GOT3 (cell line): ENCODE measurements at regions not wholly inside any gene's neighbourhood (a gene's known extent, or its start where the extent isn't known, plus 50 kb on each side); places are given as distances from the start of the nearest gene placed in this dataset.
"Not testable (repeated sequence)": the region's sequence is repeated elsewhere in the genome, so short reads cannot be mapped to it uniquely, and the experiment has no call there.

Experiments used
- DNase-seq: peaks from one replicate; lab custom pipeline; 2025; ENCODE audit warnings: mixed read lengths; lab: John Stamatoyannopoulos, UW

DNA sequence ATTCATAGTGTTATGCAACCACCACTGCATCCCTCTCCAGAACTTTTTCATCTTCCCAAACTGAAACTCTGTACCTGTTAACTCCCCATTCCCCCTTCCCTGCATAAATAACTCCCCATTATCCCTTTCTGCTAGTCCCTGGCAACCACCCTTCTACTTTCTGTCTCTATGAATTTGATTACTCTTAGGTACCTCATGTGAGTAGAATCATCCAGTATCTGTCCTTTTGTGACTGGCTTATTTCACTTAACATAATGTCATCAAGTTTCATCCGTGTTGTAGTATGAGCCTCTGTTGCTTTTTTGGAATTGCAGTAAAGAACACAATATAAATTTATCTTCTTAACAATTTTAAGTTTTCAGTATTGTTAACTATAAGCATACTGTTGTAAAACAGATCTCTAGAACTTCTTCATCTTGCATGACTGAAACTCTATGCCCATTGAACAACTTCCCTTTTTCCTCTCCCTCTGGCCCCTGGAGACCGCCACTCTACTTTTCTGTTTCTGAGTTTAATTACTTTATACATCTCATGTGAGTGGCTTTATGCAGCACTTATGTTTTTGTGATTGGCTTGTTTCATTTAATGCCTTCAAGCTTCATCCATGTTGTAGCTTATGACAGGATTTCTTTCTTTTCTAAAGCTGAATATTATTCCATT is 87.3 kb upstream of the ABCC4 start:
- no peak for DNase-seq

- DNase-seq = no peak
Measured at GRCh38 chr13:95391362-95391761, 90.1 kb upstream of the ABCC4 start.

- DNase-seq = no peak
Measured at GRCh38 chr13:95391785-95392184, 90.5 kb upstream of the ABCC4 start.

DNA sequence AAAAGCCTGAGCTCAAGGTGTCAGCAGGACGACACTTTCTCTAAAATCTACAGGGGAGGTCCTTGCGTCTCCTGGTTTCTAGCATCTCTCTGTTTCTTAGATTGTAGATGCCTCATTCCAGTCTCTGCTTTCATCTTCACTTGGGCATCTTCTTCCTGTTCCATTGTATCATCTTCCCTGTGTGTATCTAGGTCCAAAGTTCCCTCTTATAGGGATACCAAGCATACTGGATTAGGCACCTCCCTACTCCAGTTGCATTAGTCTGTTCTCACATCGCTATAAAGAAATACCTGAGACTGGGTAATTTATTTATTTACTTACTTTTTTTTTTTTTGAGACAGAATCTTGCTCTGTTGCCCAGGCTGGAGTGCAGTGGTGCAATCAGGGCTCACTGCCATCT is 91.3 kb upstream of the ABCC4 start:
- no peak for DNase-seq

DNA sequence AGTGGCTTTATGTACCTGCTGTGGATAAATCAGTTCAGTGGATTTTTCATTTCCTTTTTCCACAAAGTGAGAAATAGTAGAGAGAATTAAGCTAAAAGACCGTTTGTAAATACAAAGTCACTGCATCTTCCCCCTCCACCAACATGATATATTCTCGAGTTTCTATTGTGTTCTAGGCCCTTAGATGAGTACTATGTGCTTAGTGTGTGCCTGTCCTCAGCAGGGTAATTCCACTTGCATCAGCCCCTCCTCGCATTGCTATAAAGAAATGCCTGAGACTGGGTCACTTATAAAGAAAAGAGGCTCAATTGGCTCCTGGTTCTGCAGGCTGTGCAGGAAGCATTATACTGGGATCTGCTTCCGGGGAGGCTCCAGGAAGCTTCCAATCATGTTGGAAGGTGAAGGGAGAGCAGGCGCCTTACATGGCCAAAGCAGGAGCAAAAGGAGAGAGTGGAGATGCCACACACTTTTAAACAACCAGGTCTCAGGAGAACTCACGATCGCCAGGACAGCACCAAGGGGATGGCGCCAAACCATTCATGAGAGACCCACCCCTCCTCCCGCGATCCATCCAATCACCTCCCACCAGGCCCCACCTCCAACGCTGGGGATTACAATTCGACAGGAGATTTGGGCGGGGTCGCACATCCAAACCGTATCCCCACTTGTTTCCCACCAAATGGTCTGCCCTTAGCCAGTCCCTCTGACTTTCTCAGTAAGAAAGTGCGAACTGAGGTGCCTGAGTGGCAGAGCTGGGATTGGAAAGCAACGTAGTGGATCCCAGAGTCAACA is 102.3 kb upstream of the ABCC4 start:
- DNase-seq = no peak

- DNase-seq = peak; percentile 33
Measured at GRCh38 chr13:95404141-95404882, 103.1 kb upstream of the ABCC4 start.

- DNase-seq = no peak
Measured at GRCh38 chr13:95406176-95406575, 104.9 kb upstream of the ABCC4 start.

DNA sequence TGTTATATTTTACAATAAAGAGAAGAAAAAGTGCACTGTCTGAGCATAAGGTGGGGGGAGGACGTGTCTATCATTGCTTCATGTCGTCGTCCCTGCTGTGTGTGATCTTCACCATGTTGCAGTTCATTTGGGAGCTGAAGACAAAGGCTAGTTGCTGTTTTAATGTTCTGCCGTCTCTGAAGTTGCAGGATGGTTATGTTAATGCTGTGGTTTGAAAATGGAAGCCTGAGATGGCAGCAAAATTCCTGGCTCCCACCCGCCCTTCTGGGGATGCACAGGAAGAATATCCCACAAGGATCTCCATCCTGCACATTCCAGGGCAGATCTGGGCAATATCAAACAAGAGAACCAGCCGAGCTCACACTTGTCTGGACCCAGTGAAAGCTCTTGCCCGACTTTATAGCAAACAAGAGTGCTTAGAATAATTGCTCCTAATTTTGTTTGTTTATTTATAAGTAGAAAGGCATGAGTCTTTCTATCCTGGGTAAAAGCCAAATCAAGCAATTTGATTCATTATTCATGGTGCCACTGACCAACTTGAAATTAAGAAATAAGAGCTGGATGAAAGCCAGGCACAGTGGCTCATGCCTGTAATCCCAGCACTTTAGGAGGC is 110.3 kb upstream of the ABCC4 start:
- no peak for DNase-seq

DNA sequence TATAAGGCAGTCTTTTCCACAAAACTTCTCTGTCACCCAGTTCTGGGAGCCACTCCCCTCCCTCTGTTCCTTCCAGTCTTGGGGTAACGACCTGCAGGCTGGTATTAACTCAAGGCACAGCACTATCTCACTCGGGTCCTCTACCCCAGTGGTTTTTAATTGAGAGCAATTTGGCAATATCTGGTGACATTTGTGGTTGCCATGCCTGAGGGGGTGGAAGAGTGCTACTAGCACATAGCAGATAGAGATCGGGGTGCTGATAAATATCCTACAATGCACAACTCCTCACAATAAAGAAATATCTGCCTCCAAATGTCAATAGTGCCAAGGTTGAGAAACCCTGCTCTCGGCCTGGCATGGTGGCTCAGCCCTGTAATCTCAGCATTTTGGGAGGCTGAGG is 117.7 kb upstream of the ABCC4 start:
- no peak for DNase-seq

DNA sequence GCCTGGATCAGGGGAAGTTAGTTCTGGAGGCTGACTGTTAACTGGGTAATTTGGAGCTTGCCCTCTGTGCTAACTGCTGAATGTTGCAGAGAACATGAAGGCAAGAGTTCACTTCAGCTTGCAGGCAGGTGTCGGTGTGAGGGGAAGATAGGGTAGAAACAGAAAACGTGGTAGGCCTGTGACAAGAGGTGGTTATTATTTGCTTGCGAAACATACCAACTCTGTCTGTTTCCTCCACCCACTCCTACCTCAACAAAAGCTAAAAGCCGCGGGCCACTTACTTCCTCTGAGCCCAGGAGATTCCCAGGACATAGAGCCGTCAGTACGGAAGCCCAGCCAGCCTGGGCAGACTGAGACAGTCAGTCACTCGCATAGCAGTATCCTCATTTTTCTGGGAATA is 119.2 kb upstream of the ABCC4 start:
- DNase-seq = no peak

DNA sequence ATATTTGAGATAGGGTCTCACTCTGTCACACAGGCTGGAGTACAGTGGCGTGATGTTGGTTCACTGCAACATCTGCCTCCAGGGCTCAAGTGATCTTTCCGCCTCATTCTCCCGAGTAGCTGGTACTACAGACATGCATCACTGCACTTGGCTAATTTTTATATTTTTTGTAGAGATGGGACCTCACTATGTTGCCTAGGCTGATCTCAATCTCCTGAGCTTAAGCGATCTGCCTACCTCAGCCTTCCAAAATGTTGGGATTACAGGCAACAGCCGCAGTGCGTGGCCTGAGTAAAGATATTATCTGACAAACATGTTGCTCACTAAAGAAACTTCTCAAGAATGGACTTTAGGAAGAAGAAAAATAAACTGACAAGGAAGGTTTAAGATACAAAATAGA is 125.4 kb upstream of the ABCC4 start:
- no peak for DNase-seq

DNA sequence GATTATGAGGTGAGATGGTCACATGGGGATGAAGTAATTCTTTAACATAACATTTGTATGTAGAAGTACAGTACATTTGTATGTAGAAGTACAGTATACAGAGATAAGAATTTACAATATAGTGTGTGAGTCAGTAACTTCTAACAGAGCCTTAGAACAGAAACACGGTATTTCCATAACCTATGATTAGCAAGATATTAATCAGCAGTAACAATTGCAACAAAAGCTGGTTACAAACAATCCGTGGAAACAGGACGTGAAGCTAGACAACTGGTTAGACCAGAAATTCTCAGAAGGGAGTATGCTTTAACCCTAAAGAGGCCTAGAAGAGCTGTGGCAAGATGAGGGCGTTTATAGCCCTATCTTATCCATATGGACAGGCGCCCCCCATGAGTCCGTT is 122.0 kb upstream of the CLDN10 start:
- DNase-seq = not testable (repeated sequence)

- DNase-seq = no peak
Measured at GRCh38 chr13:95432141-95432540, 120.4 kb upstream of the CLDN10 start.

DNA sequence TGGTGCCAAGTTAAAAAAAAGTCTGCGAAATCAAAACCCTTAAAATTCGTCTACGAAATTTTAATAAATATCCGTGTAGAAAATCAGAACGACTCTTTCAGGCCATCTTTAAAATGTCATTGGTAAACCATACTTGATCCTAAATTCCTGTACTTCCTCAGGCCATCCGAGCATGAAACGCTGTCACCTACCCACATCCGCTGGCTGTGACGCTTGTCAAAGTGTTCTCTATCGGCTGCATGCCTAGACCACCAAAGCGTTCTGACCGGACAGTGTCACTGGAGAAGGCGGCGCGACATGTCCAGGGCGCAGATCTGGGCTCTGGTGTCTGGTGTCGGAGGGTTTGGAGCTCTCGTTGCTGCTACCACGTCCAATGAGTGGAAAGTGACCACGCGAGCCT is 119.0 kb upstream of the CLDN10 start:
- DNase-seq = no peak

DNA sequence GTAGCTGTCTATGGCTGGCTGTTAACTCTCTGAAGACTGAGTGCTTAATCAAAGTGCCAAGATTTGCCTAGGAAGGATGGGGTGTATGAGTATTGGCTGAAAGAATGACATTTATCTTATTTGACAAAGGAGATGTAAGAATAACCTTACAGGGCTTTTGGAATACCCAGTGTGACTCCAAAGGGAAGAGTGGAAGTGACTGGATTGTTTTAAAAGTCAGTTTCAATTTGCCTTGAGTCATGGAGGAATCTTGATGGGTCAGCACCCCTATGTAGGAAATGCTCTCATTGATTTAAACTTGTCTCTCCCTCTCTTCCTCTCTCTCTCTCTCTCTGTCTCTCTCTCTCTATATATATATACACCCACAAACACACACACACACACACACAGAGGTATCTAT is 118.4 kb upstream of the CLDN10 start:
- no peak for DNase-seq

DNA sequence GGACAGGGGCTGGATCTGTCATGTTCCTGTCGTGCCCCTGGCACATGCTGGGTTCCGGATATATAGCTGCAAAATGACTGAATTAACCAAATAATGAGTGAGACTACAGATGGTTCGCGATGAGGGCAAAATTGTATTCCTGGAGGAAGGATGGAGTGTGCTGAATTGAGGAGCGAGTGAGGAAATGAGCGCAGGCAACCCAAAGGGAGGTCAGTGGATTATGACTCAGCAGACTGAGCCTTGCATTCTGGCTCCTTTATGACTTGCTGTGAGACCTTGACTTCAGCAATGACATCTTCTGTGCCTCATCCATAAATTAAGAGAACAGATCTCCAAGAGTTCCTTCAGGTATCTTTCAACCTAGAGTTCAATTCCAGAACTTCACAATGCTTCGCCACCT is 115.0 kb upstream of the CLDN10 start:
- DNase-seq = no peak

DNA sequence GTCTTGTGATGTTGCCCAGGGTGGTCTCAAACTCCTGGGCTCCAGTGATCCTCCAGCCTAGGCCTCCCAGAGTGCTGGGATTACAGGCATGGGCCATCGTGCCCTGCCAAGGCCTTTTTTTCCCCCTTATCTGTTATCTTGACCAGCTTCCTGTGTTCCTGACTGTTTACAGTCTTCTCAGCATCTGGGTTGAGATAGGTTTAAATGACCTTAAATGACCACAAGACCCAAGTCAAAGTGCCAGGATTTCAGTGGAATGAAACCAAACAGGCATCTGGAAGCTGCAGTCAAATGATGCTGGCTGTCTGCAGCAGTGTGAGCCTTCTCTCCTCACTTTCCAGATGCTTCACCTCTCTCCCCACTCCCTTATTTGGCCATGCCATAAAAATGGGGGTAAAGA is 114.2 kb upstream of the CLDN10 start:
- no peak for DNase-seq

GRCh38 chr13:95440441-95441088 is 112.0 kb upstream of the CLDN10 start:
- no peak for DNase-seq

- no peak for DNase-seq
Measured at GRCh38 chr13:95441326-95441725, 111.2 kb upstream of the CLDN10 start.

- DNase-seq = no peak
Measured at GRCh38 chr13:95444006-95444730, 108.4 kb upstream of the CLDN10 start.

DNA sequence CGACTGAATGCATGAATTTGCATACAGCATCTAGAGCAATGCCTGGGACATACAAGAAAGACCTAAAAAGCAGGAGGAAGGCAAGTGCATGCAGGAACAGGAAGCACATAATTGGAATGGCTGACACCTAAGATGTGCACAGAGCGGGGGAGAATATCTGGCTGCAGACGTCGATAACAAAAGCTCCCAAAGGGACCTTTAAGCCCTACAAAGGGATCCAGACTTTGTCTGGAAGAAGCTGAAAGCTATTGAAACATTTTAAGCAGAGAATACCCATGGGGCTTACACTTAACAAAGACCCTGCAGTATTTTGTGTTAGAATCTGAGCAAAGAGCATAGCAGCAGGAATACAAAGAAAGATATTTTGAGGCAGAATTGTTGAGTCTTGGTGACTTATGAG is 107.4 kb upstream of the CLDN10 start:
- no peak for DNase-seq
